Sigmoid colon (tissue), 3 donors: ENCODE measurements at regions not wholly inside any gene's neighbourhood (a gene's known extent, or its start where the extent isn't known, plus 50 kb on each side); places are given as distances from the start of the nearest gene placed in this dataset.

Experiments used
- POLR2A ChIP-seq, 2 donors: fragments of 450-650 bp; IDR thresholded peaks; one replicate each; pipeline ENCODE4 v1.6.1; 2016; ENCODE audit warnings: antibody characterized with exemption in 2 of 2, mild to moderate bottlenecking in 2 of 2, moderate library complexity in 2 of 2
- TF ChIP-seq, protein P1 (sequence below), 4 experiments: fragments of 450-650 bp in 3 of 4; fragments of 200-600 bp in 1 of 4; IDR thresholded peaks; one replicate each; pipeline ENCODE4 v1.5.1; 2016 to 2019; ENCODE audit warnings: antibody characterized with exemption in 4 of 4, mild to moderate bottlenecking in 3 of 4, moderate library complexity in 2 of 4

DNA sequence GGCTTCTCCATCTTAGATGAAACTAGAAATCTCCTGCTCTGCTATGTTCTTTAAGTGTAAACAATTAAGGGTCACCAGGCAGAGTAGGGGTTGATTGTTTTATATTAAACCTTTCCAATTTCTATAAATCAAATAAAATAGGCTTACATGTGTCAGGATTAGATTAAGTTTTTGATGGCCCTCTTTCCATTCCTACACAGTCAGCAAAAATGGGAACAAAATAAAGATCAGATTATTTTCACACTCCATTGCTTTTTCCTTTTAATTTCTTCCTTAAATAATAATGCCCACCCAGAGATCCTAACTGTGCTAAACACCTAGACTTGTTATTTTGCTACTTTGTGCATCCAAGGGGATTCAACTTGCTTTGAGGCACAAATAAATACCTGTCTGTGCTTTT is 381.4 kb upstream of the MAGEB16 start:
- TF ChIP-seq, protein P1, sequence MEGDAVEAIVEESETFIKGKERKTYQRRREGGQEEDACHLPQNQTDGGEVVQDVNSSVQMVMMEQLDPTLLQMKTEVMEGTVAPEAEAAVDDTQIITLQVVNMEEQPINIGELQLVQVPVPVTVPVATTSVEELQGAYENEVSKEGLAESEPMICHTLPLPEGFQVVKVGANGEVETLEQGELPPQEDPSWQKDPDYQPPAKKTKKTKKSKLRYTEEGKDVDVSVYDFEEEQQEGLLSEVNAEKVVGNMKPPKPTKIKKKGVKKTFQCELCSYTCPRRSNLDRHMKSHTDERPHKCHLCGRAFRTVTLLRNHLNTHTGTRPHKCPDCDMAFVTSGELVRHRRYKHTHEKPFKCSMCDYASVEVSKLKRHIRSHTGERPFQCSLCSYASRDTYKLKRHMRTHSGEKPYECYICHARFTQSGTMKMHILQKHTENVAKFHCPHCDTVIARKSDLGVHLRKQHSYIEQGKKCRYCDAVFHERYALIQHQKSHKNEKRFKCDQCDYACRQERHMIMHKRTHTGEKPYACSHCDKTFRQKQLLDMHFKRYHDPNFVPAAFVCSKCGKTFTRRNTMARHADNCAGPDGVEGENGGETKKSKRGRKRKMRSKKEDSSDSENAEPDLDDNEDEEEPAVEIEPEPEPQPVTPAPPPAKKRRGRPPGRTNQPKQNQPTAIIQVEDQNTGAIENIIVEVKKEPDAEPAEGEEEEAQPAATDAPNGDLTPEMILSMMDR (IDR thresholded peaks at IDR 0.05), result no peak
- no peak for TF ChIP-seq POLR2A (IDR thresholded peaks at IDR 0.05)
